Activated CD4-positive, alpha-beta memory T cell treated with anti-CD3 and anti-CD28 coated beads for 36 hours (primary cell): ENCODE measurements at regions not wholly inside any gene's neighbourhood (a gene's known extent, or its start where the extent isn't known, plus 50 kb on each side); places are given as distances from the start of the nearest gene placed in this dataset.

Experiments used
- CTCF ChIA-PET: fragments of 350-600 bp; sonication (Branson Sonifier 250); formaldehyde crosslinking; loops from one replicate; lab custom pipeline; 2021; ENCODE audit warnings: antibody characterized with exemption, inconsistent platforms; lab: Charles Lee
- POLR2A ChIA-PET: fragments of 350-600 bp; sonication (Branson Sonifier 250); formaldehyde crosslinking; loops from one replicate; lab custom pipeline; 2021; ENCODE audit warnings: antibody characterized with exemption; lab: Charles Lee
- DNase-seq: peaks from one replicate; pipeline ENCODE4 v3.0.0-alpha.2; 2020
- H3K27ac Mint-ChIP-seq: one replicate; pipeline ENCODE4 v1.8.0; 2021; ENCODE audit warnings: mixed read lengths
- H3K27me3 Mint-ChIP-seq: one replicate; pipeline ENCODE4 v1.8.0; 2021; ENCODE audit warnings: mixed read lengths
- H3K36me3 Mint-ChIP-seq: one replicate; pipeline ENCODE4 v1.8.0; 2021; ENCODE audit warnings: mixed read lengths
- H3K4me1 Mint-ChIP-seq: one replicate; pipeline ENCODE4 v1.8.0; 2021; ENCODE audit warnings: low read depth, mixed read lengths
- H3K4me3 Mint-ChIP-seq: one replicate; pipeline ENCODE4 v1.8.0; 2021; ENCODE audit warnings: mild to moderate bottlenecking, mixed read lengths
- H3K9me3 Mint-ChIP-seq: one replicate; pipeline ENCODE4 v1.8.0; 2021; ENCODE audit warnings: mixed read lengths
- intact Hi-C: fragments of 100-400 bp; cut with micrococcal nuclease; formaldehyde crosslinking; loops from one replicate; pipeline ENCODE4 v1.15.1; 2023

- intact Hi-C loops, result no loop called here
- no peaks in the 10 kb centered on the region for H3K4me1 Mint-ChIP-seq
- H3K27me3 Mint-ChIP-seq, result peaks cover 5% of the 10 kb centered on the region
- H3K9me3 Mint-ChIP-seq, result no peaks in the 10 kb centered on the region
- no peak overlapping the region for H3K4me3 Mint-ChIP-seq
- POLR2A ChIA-PET, result no interaction called here
- H3K36me3 Mint-ChIP-seq, result no peaks in the 10 kb centered on the region
- CTCF ChIA-PET, result no interaction called here
- no peak for DNase-seq
- H3K27ac Mint-ChIP-seq, result no peak overlapping the region
Measured at GRCh38 chr1:229867726-229868125, 199.3 kb upstream of the GALNT2 start.

- no peak overlapping the region for H3K27ac Mint-ChIP-seq
- intact Hi-C loops, result no loop called here
- CTCF ChIA-PET, result no interaction called here
- H3K9me3 Mint-ChIP-seq, result no peaks in the 10 kb centered on the region
- POLR2A ChIA-PET, result no interaction called here
- H3K4me3 Mint-ChIP-seq, result no peak overlapping the region
- no peaks in the 10 kb centered on the region for H3K36me3 Mint-ChIP-seq
- H3K4me1 Mint-ChIP-seq, result no peaks in the 10 kb centered on the region
- DNase-seq, result no peak
- peaks cover 5% of the 10 kb centered on the region for H3K27me3 Mint-ChIP-seq
Measured at GRCh38 chr1:229869240-229869639, 197.8 kb upstream of the GALNT2 start.

DNA sequence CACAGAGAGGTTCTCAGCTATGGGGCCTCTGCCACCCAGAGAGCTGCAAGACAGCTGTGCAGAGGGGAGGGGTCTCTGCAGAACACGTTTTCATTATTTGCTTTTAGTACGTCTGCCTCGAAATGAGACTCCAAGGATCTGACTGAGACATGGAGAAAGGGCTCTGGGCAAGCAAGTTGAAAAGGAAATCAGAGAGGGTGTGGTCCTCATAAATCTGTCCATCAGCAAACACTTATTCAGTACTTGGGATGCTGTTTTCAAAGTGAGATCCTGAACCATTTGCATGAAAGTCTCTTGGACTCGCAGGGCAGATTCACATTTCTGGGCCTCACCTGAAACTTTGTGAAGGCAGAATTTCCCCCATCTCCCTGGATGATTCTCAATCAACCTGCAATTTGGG is 197.4 kb upstream of the GALNT2 start:
- H3K36me3 Mint-ChIP-seq, result no peaks in the 10 kb centered on the region
- CTCF ChIA-PET, result no interaction called here
- H3K27ac Mint-ChIP-seq, result no peak overlapping the region
- DNase-seq, result no peak
- H3K4me1 Mint-ChIP-seq, result no peaks in the 10 kb centered on the region
- intact Hi-C loops, result no loop called here
- H3K4me3 Mint-ChIP-seq, result no peak overlapping the region
- POLR2A ChIA-PET, result no interaction called here
- no peaks in the 10 kb centered on the region for H3K9me3 Mint-ChIP-seq
- peaks cover 5% of the 10 kb centered on the region for H3K27me3 Mint-ChIP-seq

DNA sequence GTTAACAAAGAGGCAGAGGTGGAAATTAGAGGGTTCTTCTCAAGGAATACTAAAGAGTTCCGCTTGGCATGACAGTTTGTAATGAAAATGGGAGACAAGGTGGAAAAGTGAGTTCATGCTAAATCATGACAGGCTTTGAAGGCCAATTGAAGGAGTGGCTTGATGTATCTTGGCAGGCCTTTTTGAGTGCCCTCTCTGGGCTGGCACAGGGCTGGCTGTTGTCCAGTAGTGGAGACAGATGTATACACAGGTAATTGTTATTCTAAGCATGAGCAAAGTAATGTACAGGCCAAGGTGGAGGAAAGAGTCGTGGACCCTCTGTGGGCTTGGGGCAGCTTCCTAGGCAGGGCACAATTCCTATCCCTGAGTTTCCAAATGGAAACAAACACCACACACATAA is 196.7 kb upstream of the GALNT2 start:
- peaks cover 5% of the 10 kb centered on the region for H3K27me3 Mint-ChIP-seq
- H3K4me1 Mint-ChIP-seq, result no peaks in the 10 kb centered on the region
- DNase-seq, result no peak
- H3K36me3 Mint-ChIP-seq, result no peaks in the 10 kb centered on the region
- ChIA-PET POLR2A (no interaction called here), CTCF (no interaction called here)
- H3K4me3 Mint-ChIP-seq, result no peak overlapping the region
- H3K27ac Mint-ChIP-seq, result no peak overlapping the region
- intact Hi-C loops, result no loop called here
- no peaks in the 10 kb centered on the region for H3K9me3 Mint-ChIP-seq

GRCh38 chr1:229871078-229871676 is 195.9 kb upstream of the GALNT2 start:
- POLR2A ChIA-PET, result no interaction called here
- intact Hi-C loops, result no loop called here
- no peaks in the 10 kb centered on the region for H3K9me3 Mint-ChIP-seq
- DNase-seq, result no peak
- H3K36me3 Mint-ChIP-seq, result no peaks in the 10 kb centered on the region
- no peak overlapping the region for H3K4me3 Mint-ChIP-seq
- peaks cover 5% of the 10 kb centered on the region for H3K27me3 Mint-ChIP-seq
- CTCF ChIA-PET, result no interaction called here
- H3K4me1 Mint-ChIP-seq, result no peaks in the 10 kb centered on the region
- H3K27ac Mint-ChIP-seq, result no peak overlapping the region

GRCh38 chr1:229874136-229874535 is 192.9 kb upstream of the GALNT2 start:
- H3K27ac Mint-ChIP-seq, result no peak overlapping the region
- H3K9me3 Mint-ChIP-seq, result no peaks in the 10 kb centered on the region
- H3K4me3 Mint-ChIP-seq, result no peak overlapping the region
- no peaks in the 10 kb centered on the region for H3K36me3 Mint-ChIP-seq
- POLR2A ChIA-PET, result interaction anchor here (0.8 kb wide), 1 partner anchor 70 kb away, joined by 3 read pairs; no protein-coding TSS in a partner anchor
- H3K4me1 Mint-ChIP-seq, result no peaks in the 10 kb centered on the region
- CTCF ChIA-PET, result no interaction called here
- intact Hi-C loops, result no loop called here
- DNase-seq, result no peak
- peaks cover 6% of the 10 kb centered on the region for H3K27me3 Mint-ChIP-seq

- ChIA-PET CTCF (no interaction called here), POLR2A (interaction anchor here (0.8 kb wide), 1 partner anchor 70 kb away, joined by 3 read pairs; no protein-coding TSS in a partner anchor)
- no peaks in the 10 kb centered on the region for H3K36me3 Mint-ChIP-seq
- no peaks in the 10 kb centered on the region for H3K9me3 Mint-ChIP-seq
- H3K4me3 Mint-ChIP-seq, result no peak overlapping the region
- intact Hi-C loops, result no loop called here
- H3K4me1 Mint-ChIP-seq, result no peaks in the 10 kb centered on the region
- peaks cover 6% of the 10 kb centered on the region for H3K27me3 Mint-ChIP-seq
- H3K27ac Mint-ChIP-seq, result no peak overlapping the region
- peak; percentile 29 for DNase-seq
Measured at GRCh38 chr1:229874609-229875008, 192.4 kb upstream of the GALNT2 start.

DNA sequence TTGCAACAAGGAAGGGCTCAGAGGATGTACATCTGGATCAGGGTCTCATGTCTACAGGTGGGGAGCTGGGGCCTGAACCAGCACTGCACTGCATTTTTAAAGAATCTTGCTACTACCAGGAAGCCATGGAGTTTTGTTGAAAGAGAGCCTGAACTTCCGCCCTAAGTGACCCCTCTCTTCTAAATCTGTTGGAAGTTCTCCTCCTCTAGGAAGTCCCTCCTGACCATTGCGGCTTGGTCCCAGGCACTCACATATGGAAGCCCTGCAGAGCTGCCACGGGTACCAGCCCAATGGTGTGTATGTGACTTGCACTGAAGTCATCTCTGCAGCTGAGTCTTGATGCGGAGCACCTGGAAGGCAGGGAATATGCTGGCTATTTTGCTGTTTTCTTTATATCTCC is 192.0 kb upstream of the GALNT2 start:
- POLR2A ChIA-PET, result no interaction called here
- Mint-ChIP-seq H3K4me1 (no peaks in the 10 kb centered on the region), H3K36me3 (no peaks in the 10 kb centered on the region), H3K27ac (no peak overlapping the region), H3K9me3 (no peaks in the 10 kb centered on the region), H3K27me3 (peaks cover 9% of the 10 kb centered on the region), H3K4me3 (no peak overlapping the region)
- intact Hi-C loops, result no loop called here
- no peak for DNase-seq
- CTCF ChIA-PET, result no interaction called here

- no peaks in the 10 kb centered on the region for H3K4me1 Mint-ChIP-seq
- DNase-seq, result no peak
- ChIA-PET CTCF (interaction anchor here (0.8 kb wide), 1 partner anchor 288 kb away, joined by 3 read pairs; no protein-coding TSS in a partner anchor), POLR2A (no interaction called here)
- intact Hi-C loops, result no loop called here
- H3K27me3 Mint-ChIP-seq, result peaks cover 16% of the 10 kb centered on the region
- no peaks in the 10 kb centered on the region for H3K9me3 Mint-ChIP-seq
- H3K4me3 Mint-ChIP-seq, result no peak overlapping the region
- no peak overlapping the region for H3K27ac Mint-ChIP-seq
- no peaks in the 10 kb centered on the region for H3K36me3 Mint-ChIP-seq
Measured at GRCh38 chr1:229879746-229880145, 187.3 kb upstream of the GALNT2 start.

GRCh38 chr1:229880271-229881170 is 186.5 kb upstream of the GALNT2 start:
- no peak for DNase-seq
- Mint-ChIP-seq H3K27ac (no peak overlapping the region), H3K4me3 (no peak overlapping the region), H3K9me3 (no peaks in the 10 kb centered on the region), H3K27me3 (peaks cover 16% of the 10 kb centered on the region), H3K36me3 (no peaks in the 10 kb centered on the region), H3K4me1 (no peaks in the 10 kb centered on the region)
- POLR2A ChIA-PET, result no interaction called here
- intact Hi-C loops, result no loop called here
- CTCF ChIA-PET, result no interaction called here

DNA sequence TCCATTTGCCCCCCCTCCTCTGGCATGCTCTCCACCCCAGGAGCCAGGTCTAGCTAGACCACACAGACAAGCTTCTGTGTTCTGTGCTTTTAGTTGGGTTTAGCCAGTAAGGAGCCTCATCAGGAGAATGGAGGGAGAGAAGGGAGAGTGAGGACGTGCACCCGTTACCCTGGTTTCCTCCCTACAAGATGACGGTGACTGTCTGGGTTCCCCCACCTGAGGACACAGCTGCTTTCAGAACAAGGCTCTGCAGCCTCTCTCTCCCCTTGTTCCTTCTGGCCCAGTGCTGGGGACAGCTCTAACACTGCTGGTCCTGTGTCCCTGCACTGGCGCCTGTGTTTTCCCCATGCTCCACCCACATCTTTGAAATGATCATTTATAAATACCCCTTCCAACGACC is 184.4 kb upstream of the GALNT2 start:
- intact Hi-C loops, result no loop called here
- Mint-ChIP-seq H3K36me3 (no peaks in the 10 kb centered on the region), H3K4me3 (no peak overlapping the region), H3K27me3 (peaks cover 20% of the 10 kb centered on the region), H3K9me3 (no peaks in the 10 kb centered on the region), H3K27ac (no peak overlapping the region), H3K4me1 (no peaks in the 10 kb centered on the region)
- CTCF ChIA-PET, result no interaction called here
- DNase-seq, result no peak
- POLR2A ChIA-PET, result no interaction called here

GRCh38 chr1:229883504-229884200 is 183.4 kb upstream of the GALNT2 start:
- intact Hi-C loops, result no loop called here
- ChIA-PET CTCF (no interaction called here), POLR2A (interaction anchor here (0.6 kb wide), 1 partner anchor 23 kb away, joined by 3 read pairs; no protein-coding TSS in a partner anchor)
- Mint-ChIP-seq H3K4me1 (no peaks in the 10 kb centered on the region), H3K36me3 (no peaks in the 10 kb centered on the region), H3K27ac (no peak overlapping the region), H3K27me3 (peaks cover 18% of the 10 kb centered on the region), H3K4me3 (no peak overlapping the region), H3K9me3 (no peaks in the 10 kb centered on the region)
- no peak for DNase-seq
